GM12875 (cell line): ENCODE measurements at regions not wholly inside any gene's neighbourhood (a gene's known extent, or its start where the extent isn't known, plus 50 kb on each side); places are given as distances from the start of the nearest gene placed in this dataset.

Experiments
- H3K4me3 ChIP-seq: one replicate; pipeline ENCODE4 v1.5.1; 2011; ENCODE audit warnings: low read depth, low read length, control low read depth
- TF ChIP-seq, protein P1 (sequence below): IDR thresholded peaks from 2 replicates; pipeline ENCODE4 v1.5.1; 2011; ENCODE audit warnings: low read depth, mild to moderate bottlenecking, control low read depth, inconsistent platforms, low read length, moderate library complexity, borderline replicate concordance; ENCODE audit not compliant: insufficient read depth

GRCh38 chr2:8033546-8034096 is 648.2 kb upstream of the ID2 start:
- TF ChIP-seq, protein P1, sequence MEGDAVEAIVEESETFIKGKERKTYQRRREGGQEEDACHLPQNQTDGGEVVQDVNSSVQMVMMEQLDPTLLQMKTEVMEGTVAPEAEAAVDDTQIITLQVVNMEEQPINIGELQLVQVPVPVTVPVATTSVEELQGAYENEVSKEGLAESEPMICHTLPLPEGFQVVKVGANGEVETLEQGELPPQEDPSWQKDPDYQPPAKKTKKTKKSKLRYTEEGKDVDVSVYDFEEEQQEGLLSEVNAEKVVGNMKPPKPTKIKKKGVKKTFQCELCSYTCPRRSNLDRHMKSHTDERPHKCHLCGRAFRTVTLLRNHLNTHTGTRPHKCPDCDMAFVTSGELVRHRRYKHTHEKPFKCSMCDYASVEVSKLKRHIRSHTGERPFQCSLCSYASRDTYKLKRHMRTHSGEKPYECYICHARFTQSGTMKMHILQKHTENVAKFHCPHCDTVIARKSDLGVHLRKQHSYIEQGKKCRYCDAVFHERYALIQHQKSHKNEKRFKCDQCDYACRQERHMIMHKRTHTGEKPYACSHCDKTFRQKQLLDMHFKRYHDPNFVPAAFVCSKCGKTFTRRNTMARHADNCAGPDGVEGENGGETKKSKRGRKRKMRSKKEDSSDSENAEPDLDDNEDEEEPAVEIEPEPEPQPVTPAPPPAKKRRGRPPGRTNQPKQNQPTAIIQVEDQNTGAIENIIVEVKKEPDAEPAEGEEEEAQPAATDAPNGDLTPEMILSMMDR, result no peak
- no peak overlapping the region for H3K4me3 ChIP-seq

DNA sequence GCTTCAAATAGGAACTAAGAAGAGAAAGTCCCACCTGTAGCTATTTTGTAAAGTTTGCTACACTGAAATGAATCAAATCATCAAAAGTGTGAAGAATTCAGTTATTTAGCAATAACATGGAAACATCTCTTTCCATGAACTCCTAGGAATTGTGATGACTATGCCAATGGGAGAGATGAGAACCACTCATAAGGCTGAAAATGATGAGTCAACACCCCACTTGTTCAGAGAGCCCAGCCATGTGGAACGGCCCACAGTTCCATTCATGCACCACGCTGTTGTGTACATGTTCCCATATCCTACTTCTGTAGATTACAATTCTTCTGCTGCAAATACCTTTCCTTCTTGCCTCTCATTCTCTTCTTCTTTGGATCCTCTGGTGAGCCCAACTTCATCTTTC is 645.5 kb upstream of the ID2 start:
- TF ChIP-seq, protein P1, result no peak

DNA sequence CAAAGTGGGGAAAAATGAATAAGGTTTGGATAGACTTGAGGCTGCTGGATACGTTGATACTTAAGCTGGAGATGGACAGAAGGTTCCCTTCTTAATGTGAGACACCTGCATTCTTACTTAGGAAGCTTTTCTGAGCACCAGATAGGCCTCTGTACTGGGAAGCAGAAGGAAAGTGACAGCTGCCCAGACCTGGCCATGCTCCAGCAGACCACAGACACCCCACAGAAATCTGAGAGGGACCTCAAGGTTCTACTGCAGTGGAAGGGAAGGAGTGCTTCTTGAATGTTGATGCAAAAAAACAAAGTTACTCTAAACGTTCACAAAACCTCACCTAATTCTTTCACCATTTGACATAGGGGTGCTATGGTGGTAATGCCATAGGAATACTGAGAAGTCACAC is 642.1 kb upstream of the ID2 start:
- TF ChIP-seq, protein P1, result no peak
- H3K4me3 ChIP-seq, result no peak overlapping the region

More for the DNA sequence above, 645.5 kb upstream of the ID2 start:
- H3K4me3 ChIP-seq, result no peak overlapping the region

DNA sequence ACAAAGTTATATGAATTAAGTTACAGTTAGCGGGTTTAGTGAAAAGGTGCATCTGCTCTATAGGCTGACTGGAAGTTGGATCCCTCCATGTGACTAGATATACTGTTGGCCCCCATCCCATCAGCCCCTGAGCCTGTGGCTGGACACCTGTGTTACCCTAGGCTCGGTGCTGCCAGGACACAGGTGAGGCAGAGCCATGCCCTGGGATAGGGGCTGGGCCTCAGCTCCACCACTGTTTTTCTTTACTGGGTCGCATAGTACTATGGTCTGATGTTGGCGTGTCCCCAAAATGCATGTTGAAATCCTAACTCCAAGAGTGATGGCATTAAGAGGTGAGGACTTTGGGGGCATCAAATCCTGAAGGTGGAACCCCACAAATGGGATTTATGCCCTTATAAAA is 638.6 kb upstream of the ID2 start:
- TF ChIP-seq, protein P1, result no peak
- H3K4me3 ChIP-seq, result no peak overlapping the region

DNA sequence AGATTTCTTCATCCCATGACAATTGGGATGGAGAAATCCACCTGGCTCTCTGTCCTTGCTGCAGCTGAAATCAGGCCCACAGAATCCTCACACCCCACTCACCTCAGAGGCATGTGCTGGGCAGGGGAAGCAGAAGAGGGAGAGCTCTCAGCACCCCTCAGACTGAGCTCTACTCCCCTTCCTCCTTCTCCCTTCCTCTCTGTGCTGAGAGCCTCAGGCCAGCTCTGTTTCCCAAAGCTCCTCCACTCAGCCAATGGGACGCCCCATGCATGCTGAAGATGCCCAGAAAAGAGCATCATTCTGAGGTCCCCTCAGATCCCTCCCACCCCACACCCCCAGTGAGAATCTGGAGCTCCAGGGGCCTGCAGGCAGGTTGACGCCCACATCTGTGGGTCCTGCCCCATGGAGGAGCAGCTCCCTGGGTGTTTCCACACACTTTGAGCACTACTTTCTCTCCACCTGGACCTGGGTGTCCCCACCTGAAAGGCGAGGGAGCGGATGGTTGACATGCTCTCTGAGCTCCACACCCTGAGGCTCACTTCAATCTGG is 637.7 kb upstream of the ID2 start:
- TF ChIP-seq, protein P1, result no peak

GRCh38 chr2:8045081-8045614 is 636.7 kb upstream of the ID2 start:
- no peak overlapping the region for H3K4me3 ChIP-seq
- TF ChIP-seq, protein P1, result no peak

More for the DNA sequence above, 637.7 kb upstream of the ID2 start:
- H3K4me3 ChIP-seq, result no peak overlapping the region

DNA sequence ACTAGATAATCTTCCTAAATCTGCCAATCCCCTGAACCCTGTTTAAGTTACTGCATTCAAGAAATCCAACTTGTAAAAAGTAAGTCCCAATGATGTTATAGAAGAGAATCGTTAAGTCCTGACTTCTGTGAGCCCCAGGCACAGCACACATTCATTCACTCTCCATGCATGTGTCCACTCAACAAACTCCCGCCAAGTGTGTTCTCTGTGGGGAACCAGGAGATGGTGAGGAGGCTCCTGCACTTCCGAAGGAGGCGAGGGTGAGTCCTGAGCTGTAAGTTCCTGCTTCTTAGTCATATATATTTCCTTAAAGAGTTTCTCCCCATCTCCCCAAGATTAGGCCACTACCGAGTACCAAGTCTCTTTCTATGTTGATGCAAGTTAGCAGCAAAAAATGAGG is 635.0 kb upstream of the ID2 start:
- TF ChIP-seq, protein P1, result no peak
- no peak overlapping the region for H3K4me3 ChIP-seq
